K562 (cell line): ENCODE measurements at regions not wholly inside any gene's neighbourhood (a gene's known extent, or its start where the extent isn't known, plus 50 kb on each side); places are given as distances from the start of the nearest gene placed in this dataset.

Experiments
- AFF1 ChIP-seq, 2 experiments: fragments of 450-650 bp; IDR thresholded peaks; 2 replicates each; pipeline ENCODE4 v1.6.1; 2018; ENCODE audit warnings: mild to moderate bottlenecking in 2 of 2, low read depth in 1 of 2; ENCODE audit not compliant: partially characterized antibody in 2 of 2
- PURB ChIP-seq: sonication (generic); formaldehyde crosslinking; IDR thresholded peaks from 2 replicates; pipeline ENCODE4 v1.9.0; 2021; ENCODE audit warnings: low read depth, mild to moderate bottlenecking, missing genetic modification reagents
- RREB1 ChIP-seq: fragments of 250-450 bp; sonication (Bioruptor Pico); IDR thresholded peaks from 2 replicates; pipeline ENCODE4 v1.4.0; 2020

- TF ChIP-seq RREB1 (no peak), PURB (CRISPR knock-in tag) (no peak), AFF1 (IDR thresholded peaks at IDR 0.05; ENCODE audit: low read depth in 1 of 2, partially characterized antibody in 2 of 2) (no peak)
These were observed 171.5 kb upstream of the GRB10 start (continued) for GRCh38 chr7:50954245-50954644.
